ENCODE measurements at regions not wholly inside any gene's neighbourhood (a gene's known extent, or its start where the extent isn't known, plus 50 kb on each side); places are given as distances from the start of the nearest gene placed in this dataset.

GRCh38 chr22:49255154-49255553, 572.5 kb downstream of the BRD1 start:
- no peak for TF ChIP-seq CTCF (IDR thresholded peaks at IDR 0.05; ENCODE audit: low read depth, low read length, poor library complexity, severe bottlenecking)
- TF ChIP-seq EZH2phosphoT487 (IDR thresholded peaks at IDR 0.05; ENCODE audit: borderline replicate concordance, low read length) = no peak
